ES-I3 (cell line): ENCODE measurements at regions not wholly inside any gene's neighbourhood (a gene's known extent, or its start where the extent isn't known, plus 50 kb on each side); places are given as distances from the start of the nearest gene placed in this dataset.
"Not testable (repeated sequence)": the region's sequence is repeated elsewhere in the genome, so short reads cannot be mapped to it uniquely, and the experiment has no call there.

Experiments used
- H3K36me3 ChIP-seq: 2 replicates; pipeline ENCODE4 v1.6.1; 2013; ENCODE audit warnings: mild to moderate bottlenecking, low read length, control low read depth, moderate library complexity; ENCODE audit not compliant: insufficient read depth
- H3K4me1 ChIP-seq: 2 replicates; pipeline ENCODE4 v1.6.1; 2013; ENCODE audit warnings: mild to moderate bottlenecking, control low read depth, low read length; ENCODE audit not compliant: insufficient read depth
- H3K9ac ChIP-seq: 2 replicates; pipeline ENCODE4 v1.6.1; 2013; ENCODE audit warnings: low read depth, mild to moderate bottlenecking, low read length, moderate library complexity
- H3K9me3 ChIP-seq: 2 replicates; pipeline ENCODE4 v1.6.1; 2013; ENCODE audit warnings: mild to moderate bottlenecking, low read length, moderate library complexity; ENCODE audit not compliant: control insufficient read depth, insufficient read depth

DNA sequence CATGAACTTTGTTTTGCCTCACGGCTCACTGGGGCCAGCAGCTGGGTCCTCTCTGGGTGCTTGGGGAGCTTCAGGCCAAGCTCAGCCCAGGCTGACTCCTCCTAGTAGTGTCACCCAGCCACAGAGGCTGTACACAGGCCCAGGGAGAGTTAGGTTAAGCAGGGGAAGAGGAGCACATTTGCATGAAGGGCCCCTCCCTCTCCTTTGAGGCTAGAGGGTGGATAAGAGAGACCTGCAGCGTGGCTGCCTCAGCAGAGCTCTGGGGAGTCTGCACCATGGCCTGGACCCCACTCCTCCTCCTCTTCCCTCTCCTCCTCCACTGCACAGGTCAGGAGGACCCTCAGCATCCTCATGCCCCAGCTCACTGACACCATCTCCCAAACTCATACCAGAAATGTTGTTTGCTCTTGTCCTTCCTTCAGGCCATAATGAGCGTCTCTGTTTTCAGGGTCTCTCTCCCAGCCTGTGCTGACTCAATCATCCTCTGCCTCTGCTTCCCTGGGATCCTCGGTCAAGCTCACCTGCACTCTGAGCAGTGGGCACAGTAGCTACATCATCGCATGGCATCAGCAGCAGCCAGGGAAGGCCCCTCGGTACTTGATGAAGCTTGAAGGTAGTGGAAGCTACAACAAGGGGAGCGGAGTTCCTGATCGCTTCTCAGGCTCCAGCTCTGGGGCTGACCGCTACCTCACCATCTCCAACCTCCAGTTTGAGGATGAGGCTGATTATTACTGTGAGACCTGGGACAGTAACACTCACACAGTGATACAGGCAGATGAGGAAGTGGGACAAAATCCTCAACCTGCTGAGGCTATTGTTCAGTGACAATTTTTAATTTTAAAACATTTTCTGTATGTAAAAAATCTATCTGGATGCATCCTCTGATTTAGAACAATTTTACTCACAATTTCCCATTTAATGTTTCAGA is 82.4 kb upstream of the VPREB1 start:
- Histone ChIP-seq H3K36me3 (no peaks in the 10 kb centered on the region), H3K9ac (no peak overlapping the region), H3K4me1 (no peaks in the 10 kb centered on the region), H3K9me3 (no peaks in the 10 kb centered on the region)

DNA sequence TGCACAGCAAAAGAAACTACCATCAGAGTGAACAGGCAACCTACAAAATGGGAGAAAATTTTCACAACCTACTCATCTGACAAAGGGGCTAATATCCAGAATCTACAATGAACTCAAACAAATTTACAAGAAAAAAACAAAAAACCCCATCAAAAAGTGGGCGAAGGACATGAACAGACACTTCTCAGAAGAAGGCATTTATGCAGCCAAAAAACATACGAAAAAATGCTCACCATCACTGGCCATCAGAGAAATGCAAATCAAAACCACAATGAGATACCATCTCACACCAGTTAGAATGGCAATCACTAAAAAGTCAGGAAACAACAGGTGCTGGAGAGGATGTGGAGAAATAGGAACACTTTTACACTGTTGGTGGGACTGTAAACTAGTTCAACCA is 83.8 kb upstream of the VPREB1 start:
- H3K36me3 ChIP-seq, H3K9ac ChIP-seq, H3K4me1 ChIP-seq, H3K9me3 ChIP-seq: not testable (repeated sequence)

DNA sequence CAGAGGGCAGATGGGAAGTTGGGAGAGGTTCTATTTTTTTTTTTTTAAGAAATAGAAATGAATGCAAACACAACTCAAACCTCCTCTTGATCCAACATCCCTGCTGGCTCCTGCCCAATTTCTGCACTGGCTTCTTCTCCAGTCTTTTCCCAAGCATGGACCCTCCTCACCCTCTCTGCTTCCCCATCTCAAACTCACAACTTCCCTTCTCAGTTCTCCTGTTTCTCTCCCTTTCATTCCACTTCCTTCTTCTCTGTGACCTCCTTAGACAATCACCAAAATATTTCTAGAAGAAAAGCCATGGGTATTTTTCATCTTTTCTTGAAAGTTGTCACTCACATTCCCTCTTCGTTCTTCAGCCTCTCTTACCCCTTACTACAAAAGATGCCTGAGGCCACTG is 85.2 kb upstream of the VPREB1 start:
- H3K9ac ChIP-seq: no peak overlapping the region
- H3K4me1 ChIP-seq: no peaks in the 10 kb centered on the region
- H3K36me3 ChIP-seq: no peaks in the 10 kb centered on the region
- H3K9me3 ChIP-seq: no peaks in the 10 kb centered on the region

DNA sequence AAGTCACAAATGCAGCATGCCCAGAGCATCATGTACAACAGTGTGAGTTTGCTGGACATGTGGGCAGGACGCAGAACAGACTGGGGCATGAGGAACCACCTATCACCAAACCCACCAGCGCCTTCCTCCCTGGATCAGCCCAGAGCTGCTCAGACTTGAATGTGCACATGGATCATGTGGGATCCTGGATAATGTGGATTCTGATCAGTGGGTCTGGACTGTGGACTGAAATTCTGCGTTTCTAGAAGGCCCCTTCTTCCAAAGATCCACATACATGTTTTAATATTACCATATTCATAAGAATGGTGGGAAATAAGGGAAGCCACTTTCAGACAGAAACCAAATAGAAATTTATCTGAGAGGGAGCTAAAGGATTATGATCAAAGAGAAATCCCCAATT is 85.6 kb upstream of the VPREB1 start:
- H3K36me3 ChIP-seq: no peaks in the 10 kb centered on the region
- no peaks in the 10 kb centered on the region for H3K4me1 ChIP-seq

DNA sequence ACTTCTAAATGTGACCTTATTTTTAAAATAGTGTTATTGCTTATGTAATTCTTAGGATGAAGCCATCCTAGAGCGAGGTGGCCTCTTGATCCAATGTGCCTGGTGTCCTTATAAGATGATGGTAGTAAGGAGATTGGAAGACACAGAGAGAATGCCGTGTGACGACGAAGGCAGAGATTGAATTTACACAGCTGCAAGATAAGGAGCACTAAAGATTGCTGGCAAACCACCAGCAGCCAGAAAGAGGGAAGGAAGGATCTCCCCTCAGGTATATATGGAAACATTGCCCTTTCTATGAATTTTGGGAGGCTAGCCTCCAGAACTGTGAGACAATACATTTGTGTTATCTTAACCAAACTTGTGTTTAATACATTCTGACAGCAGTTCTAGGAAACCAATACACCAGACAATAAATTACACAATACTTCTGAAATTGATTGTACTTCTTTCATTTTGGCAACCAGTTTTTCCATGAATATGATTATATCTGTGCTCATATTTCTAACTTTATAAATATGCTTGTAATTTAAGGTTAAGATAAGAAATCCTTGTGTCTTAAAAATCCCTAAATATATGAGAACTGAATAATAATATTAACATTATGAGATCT is 86.3 kb upstream of the VPREB1 start:
- Histone ChIP-seq H3K36me3 (no peaks in the 10 kb centered on the region), H3K9me3 (no peaks in the 10 kb centered on the region), H3K4me1 (no peaks in the 10 kb centered on the region), H3K9ac (no peak overlapping the region)

More for the DNA sequence above, 85.6 kb upstream of the VPREB1 start:
- no peaks in the 10 kb centered on the region for H3K9me3 ChIP-seq
- no peak overlapping the region for H3K9ac ChIP-seq

DNA sequence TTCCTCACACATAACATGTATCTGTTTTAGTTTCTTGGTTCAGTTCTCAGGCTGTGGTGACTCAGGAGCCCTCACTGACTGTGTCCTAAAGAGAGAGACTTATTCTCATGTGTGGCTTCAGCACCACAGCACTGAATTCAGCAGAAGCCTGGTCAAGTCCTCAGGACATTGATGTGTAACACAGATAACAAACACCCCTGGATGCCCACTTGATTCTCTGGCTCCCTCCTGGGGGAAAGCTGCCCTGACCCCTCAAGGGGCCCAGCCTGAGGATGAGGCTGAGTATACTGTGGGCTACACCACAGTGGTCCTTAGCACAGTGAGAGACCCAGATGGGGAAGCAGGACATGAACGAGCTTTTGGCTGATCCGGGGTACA is 87.2 kb upstream of the VPREB1 start:
- H3K9ac ChIP-seq: no peak overlapping the region
- H3K4me1 ChIP-seq: no peaks in the 10 kb centered on the region
- H3K9me3 ChIP-seq: no peaks in the 10 kb centered on the region
- no peaks in the 10 kb centered on the region for H3K36me3 ChIP-seq

DNA sequence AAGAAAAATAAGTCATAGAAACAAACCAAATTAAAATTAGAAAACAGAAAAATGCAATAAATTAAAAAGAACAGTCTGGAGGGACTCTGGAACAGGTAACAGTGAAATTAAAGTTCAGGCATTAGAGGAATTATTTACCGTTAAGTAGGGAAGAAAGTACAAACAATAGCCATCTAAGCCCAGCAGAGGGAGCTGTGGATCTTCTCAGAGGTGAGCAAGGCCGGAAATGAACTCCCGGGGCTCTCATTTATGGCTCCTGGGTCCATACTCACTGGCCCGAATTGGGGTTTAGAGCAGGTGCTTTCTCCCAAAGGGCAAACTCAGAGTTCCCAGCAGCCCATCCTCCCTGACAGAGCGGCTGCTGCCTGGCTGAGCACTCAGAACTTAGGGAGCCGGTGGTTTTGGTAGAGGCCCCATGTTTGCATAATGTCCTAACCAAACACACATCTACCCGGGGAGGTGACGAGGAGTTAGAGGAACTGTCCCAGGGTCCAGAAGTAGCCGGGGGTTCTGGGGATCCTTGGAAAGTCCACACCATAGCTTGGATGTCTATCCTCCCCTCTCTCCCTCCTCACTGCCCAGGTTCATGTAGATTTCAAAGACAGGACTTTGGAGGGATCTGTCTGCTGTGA is 87.8 kb upstream of the VPREB1 start:
- no peaks in the 10 kb centered on the region for H3K4me1 ChIP-seq
- H3K9ac ChIP-seq: no peak overlapping the region
- H3K36me3 ChIP-seq: no peaks in the 10 kb centered on the region
- H3K9me3 ChIP-seq: no peaks in the 10 kb centered on the region

DNA sequence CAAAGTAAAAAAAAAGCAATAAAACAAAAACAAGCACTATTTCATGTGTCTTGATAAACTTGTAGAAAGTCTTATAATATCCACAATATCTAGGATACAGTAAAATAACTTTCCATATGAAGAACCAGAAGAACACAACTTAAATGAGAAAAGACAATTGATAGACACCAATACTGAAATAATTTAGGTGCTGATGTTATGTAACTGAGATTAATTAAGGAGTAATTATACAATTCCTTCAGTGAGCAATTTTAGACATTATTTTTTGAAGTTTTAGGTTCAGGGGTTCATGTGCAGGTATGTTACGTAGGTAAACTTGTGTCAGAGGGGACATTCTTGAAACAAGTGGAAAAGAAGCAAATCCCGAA is 88.3 kb upstream of the VPREB1 start:
- Histone ChIP-seq H3K9me3 (no peaks in the 10 kb centered on the region), H3K9ac (no peak overlapping the region), H3K4me1 (no peaks in the 10 kb centered on the region), H3K36me3 (no peaks in the 10 kb centered on the region)

DNA sequence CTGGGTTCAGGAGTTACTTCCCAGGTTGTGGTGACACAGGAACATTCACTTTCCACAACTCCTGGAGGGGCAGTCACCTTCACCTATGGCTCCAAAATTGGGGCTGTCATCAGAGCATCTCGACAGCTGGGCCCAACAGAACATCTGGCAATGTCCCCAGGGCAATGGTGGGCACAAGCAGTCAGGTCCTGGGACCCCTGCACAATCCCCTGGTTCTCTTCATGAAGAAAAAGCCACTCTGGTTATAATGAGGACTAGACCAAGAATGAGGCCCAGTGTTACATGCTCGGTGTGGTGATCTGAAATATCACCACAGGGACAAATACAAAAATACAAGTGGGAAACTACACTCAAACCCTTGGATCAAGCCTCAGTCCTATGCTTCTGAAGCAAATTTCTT is 89.0 kb upstream of the VPREB1 start:
- Histone ChIP-seq H3K9me3 (no peaks in the 10 kb centered on the region), H3K36me3 (no peaks in the 10 kb centered on the region), H3K9ac (no peak overlapping the region), H3K4me1 (no peaks in the 10 kb centered on the region)

DNA sequence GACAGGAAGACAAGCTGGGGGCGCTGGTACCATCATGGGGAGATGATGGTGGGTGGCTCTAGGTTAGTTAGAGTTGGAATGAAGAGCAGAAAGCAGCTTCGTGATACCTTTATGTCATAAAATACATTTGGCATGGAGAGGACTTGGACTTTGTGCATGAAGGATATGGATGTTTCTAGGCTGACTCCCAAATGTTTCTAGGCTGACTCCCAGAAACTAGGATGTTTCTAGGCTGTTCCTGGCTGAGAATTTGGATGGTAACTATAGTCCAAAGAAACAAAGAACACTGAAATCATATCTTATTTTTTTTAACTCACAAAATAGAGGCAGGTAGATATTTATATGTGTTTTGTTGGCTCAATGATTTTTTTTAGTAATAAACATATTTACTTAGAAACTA is 89.4 kb upstream of the VPREB1 start:
- Histone ChIP-seq H3K9me3 (no peaks in the 10 kb centered on the region), H3K36me3 (no peaks in the 10 kb centered on the region), H3K4me1 (no peaks in the 10 kb centered on the region), H3K9ac (no peak overlapping the region)

DNA sequence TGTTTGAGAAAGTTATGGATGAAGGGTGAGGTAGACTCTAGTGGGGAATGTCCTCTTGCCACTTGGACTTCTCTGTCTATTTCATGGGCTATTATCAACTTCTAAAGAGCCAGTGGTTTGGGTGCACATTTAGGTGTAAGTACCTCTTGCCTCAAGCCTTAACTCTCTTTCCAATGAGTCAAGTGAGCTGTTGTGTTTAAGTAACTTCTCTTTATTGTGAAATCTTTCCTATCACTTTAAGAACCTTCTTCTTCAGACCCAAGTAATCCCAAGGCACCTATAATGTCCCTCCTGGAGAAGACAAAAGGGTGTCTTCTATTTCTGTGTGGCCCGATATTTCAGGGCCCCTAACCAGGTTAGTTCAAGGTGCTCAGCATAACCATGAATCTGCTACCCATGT is 90.5 kb upstream of the VPREB1 start:
- no peaks in the 10 kb centered on the region for H3K4me1 ChIP-seq
- no peak overlapping the region for H3K9ac ChIP-seq
- H3K9me3 ChIP-seq: no peaks in the 10 kb centered on the region
- no peaks in the 10 kb centered on the region for H3K36me3 ChIP-seq

DNA sequence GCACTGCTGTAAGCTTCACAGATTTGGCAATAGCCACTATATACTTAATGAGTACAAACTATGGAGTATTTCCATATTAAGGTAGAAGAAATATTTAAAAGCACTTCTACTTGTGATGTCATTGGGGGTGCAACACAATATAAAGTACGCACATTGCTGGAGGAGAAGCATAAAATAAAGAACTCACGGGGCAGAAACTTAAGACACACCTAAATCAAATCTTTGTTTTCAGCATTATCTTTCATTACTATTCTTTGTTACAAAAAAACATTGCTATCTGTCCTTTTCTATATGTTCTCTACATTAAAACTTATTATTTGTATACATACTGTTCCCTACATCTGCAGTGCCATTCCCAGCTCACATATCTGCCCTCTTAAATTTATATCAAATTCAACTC is 93.3 kb upstream of the VPREB1 start:
- no peaks in the 10 kb centered on the region for H3K9me3 ChIP-seq
- H3K9ac ChIP-seq: no peak overlapping the region
- no peaks in the 10 kb centered on the region for H3K36me3 ChIP-seq
- no peaks in the 10 kb centered on the region for H3K4me1 ChIP-seq

DNA sequence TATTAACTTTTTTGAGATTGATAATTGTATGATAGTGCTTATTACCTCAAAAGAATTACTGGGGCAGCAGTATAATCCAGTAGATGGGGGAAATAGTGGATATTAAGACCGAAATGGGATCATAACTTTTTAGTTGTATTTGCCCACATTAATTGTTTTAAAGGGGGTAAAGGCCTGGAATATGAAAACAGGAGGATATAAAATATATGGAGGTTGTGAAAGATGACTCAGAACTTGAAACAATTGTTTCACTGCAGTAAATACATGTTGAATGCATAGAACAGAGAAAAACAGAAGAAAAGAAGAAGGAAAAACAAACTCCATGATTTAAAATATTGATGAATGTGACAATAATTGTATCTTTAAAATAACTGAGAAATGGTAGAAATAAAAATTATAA is 94.1 kb upstream of the VPREB1 start:
- Histone ChIP-seq H3K9ac (no peak overlapping the region), H3K36me3 (no peaks in the 10 kb centered on the region), H3K4me1 (no peaks in the 10 kb centered on the region), H3K9me3 (no peaks in the 10 kb centered on the region)

DNA sequence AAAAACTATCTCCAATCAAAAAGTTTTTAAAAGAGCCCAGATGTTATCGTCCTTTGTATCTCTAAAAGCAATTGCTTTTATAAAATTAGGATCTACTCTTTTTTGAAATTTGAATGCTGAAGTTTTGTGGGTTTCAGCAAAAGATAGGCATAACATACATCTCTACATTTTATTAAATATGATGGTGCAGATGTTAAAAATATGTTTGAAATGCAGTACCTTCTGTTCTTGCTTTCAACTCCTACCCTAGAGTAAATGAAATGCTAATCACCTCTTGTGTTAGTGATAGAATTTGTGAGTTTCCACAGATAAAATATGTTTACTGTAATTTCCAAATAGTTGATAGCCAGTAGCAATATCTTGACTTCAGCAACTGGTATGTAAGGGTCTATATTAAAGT is 95.7 kb upstream of the VPREB1 start:
- Histone ChIP-seq H3K36me3 (no peaks in the 10 kb centered on the region), H3K9me3 (no peaks in the 10 kb centered on the region), H3K9ac (no peak overlapping the region), H3K4me1 (no peaks in the 10 kb centered on the region)

DNA sequence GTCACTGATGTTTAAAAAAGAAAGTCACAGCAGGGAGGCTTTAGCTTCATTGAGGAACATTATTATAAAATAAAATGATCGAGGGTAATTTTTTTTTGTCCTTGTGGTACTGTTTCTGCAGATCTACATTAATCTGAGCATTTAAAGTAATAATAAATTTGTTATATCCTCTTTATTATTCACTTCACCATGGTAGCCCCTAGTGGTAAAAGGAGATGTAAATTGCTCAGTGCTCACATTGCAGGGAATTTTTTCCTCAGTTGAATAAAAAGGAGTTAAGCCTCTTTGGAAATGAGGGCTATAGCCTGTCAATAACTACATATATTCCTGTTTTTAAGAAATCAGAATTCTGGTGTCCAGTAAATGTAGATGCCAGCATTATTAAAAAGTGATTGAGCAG is 99.7 kb upstream of the VPREB1 start:
- Histone ChIP-seq H3K9ac (no peak overlapping the region), H3K36me3 (no peaks in the 10 kb centered on the region), H3K9me3 (no peaks in the 10 kb centered on the region), H3K4me1 (peaks cover 9% of the 10 kb centered on the region)
